ENCODE measurements at regions not wholly inside any gene's neighbourhood (a gene's known extent, or its start where the extent isn't known, plus 50 kb on each side); places are given as distances from the start of the nearest gene placed in this dataset.
"Not testable (repeated sequence)": the region's sequence is repeated elsewhere in the genome, so short reads cannot be mapped to it uniquely, and the experiment has no call there.

- H3K27ac ChIP-seq (ENCODE audit: low read depth, low read length) = no peak overlapping the region
- no peak overlapping the region for H2AFZ ChIP-seq (ENCODE audit: low read length)
- no peaks in the 10 kb centered on the region for H3K36me3 ChIP-seq (ENCODE audit: insufficient read depth, low read length)
- H3K79me2 ChIP-seq (ENCODE audit: insufficient read depth, low read length) = no peaks in the 10 kb centered on the region
- no peaks in the 10 kb centered on the region for H3K27me3 ChIP-seq (ENCODE audit: insufficient read depth, low read length)
- H3K4me3 ChIP-seq (ENCODE audit: insufficient read depth, low read length) = no peak overlapping the region
- H3K4me2 ChIP-seq (ENCODE audit: insufficient read depth, low read length) = no peak overlapping the region
- no peak for DNase-seq (ENCODE audit: insufficient read length, low spot score, missing footprints)
- H4K20me1 ChIP-seq (ENCODE audit: insufficient read depth, low read length) = no peaks in the 10 kb centered on the region
- TF ChIP-seq CTCF (IDR thresholded peaks at IDR 0.05; ENCODE audit: extremely low read depth, low read depth, low read length) = no peak
- H3K4me1 ChIP-seq (ENCODE audit: insufficient read depth, low read length) = no peaks in the 10 kb centered on the region
- no peaks in the 10 kb centered on the region for H3K9me3 ChIP-seq (ENCODE audit: low read depth, low read length)
Observed at GRCh38 chr12:31796270-31796951, 67.6 kb upstream of the AMN1 start.

GRCh38 chr12:31794745-31795144 lies 65.9 kb upstream of the AMN1 start:
- no peak overlapping the region for H3K4me3 ChIP-seq (ENCODE audit: insufficient read depth, low read length)
- H3K79me2 ChIP-seq (ENCODE audit: insufficient read depth, low read length) = no peaks in the 10 kb centered on the region
- no peak overlapping the region for H3K27ac ChIP-seq (ENCODE audit: low read depth, low read length)
- peak overlapping the region; percentile 60 for H2AFZ ChIP-seq (ENCODE audit: low read length)
- H3K36me3 ChIP-seq (ENCODE audit: insufficient read depth, low read length) = no peaks in the 10 kb centered on the region
- no peaks in the 10 kb centered on the region for H4K20me1 ChIP-seq (ENCODE audit: insufficient read depth, low read length)
- no peaks in the 10 kb centered on the region for H3K27me3 ChIP-seq (ENCODE audit: insufficient read depth, low read length)
- no peak overlapping the region for H3K4me2 ChIP-seq (ENCODE audit: insufficient read depth, low read length)
- no peaks in the 10 kb centered on the region for H3K9me3 ChIP-seq (ENCODE audit: low read depth, low read length)
- H3K4me1 ChIP-seq (ENCODE audit: insufficient read depth, low read length) = no peaks in the 10 kb centered on the region
- TF ChIP-seq CTCF (IDR thresholded peaks at IDR 0.05; ENCODE audit: extremely low read depth, low read depth, low read length) = no peak
- peak; percentile 64 for DNase-seq (ENCODE audit: insufficient read length, low spot score, missing footprints)

GRCh38 chr12:31791265-31791664 lies 62.4 kb upstream of the AMN1 start:
- not testable (repeated sequence) for H3K4me3 ChIP-seq (ENCODE audit: insufficient read depth, low read length); H3K9me3 ChIP-seq (ENCODE audit: low read depth, low read length)

GRCh38 chr12:31790759-31791158 lies 61.9 kb upstream of the AMN1 start:
- Histone ChIP-seq H4K20me1 (ENCODE audit: insufficient read depth, low read length) (no peaks in the 10 kb centered on the region), H2AFZ (ENCODE audit: low read length) (no peak overlapping the region), H3K4me3 (ENCODE audit: insufficient read depth, low read length) (no peak overlapping the region), H3K36me3 (ENCODE audit: insufficient read depth, low read length) (no peaks in the 10 kb centered on the region), H3K79me2 (ENCODE audit: insufficient read depth, low read length) (no peaks in the 10 kb centered on the region), H3K4me2 (ENCODE audit: insufficient read depth, low read length) (no peak overlapping the region), H3K27ac (ENCODE audit: low read depth, low read length) (no peak overlapping the region), H3K4me1 (ENCODE audit: insufficient read depth, low read length) (no peaks in the 10 kb centered on the region), H3K9me3 (ENCODE audit: low read depth, low read length) (no peaks in the 10 kb centered on the region), H3K27me3 (ENCODE audit: insufficient read depth, low read length) (no peaks in the 10 kb centered on the region)
- DNase-seq (ENCODE audit: insufficient read length, low spot score, missing footprints) = no peak
- no peak for TF ChIP-seq CTCF (IDR thresholded peaks at IDR 0.05; ENCODE audit: extremely low read depth, low read depth, low read length)

More at GRCh38 chr12:31791265-31791664, 62.4 kb upstream of the AMN1 start:
- not testable (repeated sequence) for H3K4me2 ChIP-seq (ENCODE audit: insufficient read depth, low read length); H3K27ac ChIP-seq (ENCODE audit: low read depth, low read length); H2AFZ ChIP-seq (ENCODE audit: low read length); H4K20me1 ChIP-seq (ENCODE audit: insufficient read depth, low read length); H3K27me3 ChIP-seq (ENCODE audit: insufficient read depth, low read length); H3K36me3 ChIP-seq (ENCODE audit: insufficient read depth, low read length); H3K4me1 ChIP-seq (ENCODE audit: insufficient read depth, low read length); H3K79me2 ChIP-seq (ENCODE audit: insufficient read depth, low read length)
- peak; percentile 63 for DNase-seq (ENCODE audit: insufficient read length, low spot score, missing footprints)
